Coronary artery (tissue), 2 donors: ENCODE measurements at regions not wholly inside any gene's neighbourhood (a gene's known extent, or its start where the extent isn't known, plus 50 kb on each side); places are given as distances from the start of the nearest gene placed in this dataset.

ENCODE experiments used
- DNase-seq: peaks from one replicate; pipeline ENCODE4 v3.0.0-alpha.2; 2017; ENCODE audit warnings: low spot score
- H3K27ac ChIP-seq, 2 donors: fragments of 200-600 bp; sonication (generic); one replicate each; pipeline ENCODE4 v1.5.1; 2016 to 2019
- H3K4me3 ChIP-seq: fragments of 200-600 bp; sonication (generic); 2 replicates; pipeline ENCODE4 v1.5.1; 2016; ENCODE audit warnings: mild to moderate bottlenecking, moderate library complexity
- CTCF ChIP-seq: fragments of 200-600 bp; sonication (generic); IDR thresholded peaks from one replicate; pipeline ENCODE4 v1.5.1; 2019; ENCODE audit warnings: antibody characterized with exemption

- DNase-seq: no peak
- Histone ChIP-seq H3K27ac (no peak overlapping the region), H3K4me3 (no peak overlapping the region)
- no peak for TF ChIP-seq CTCF
These were observed 69.5 kb upstream of the CDK13 start for GRCh38 chr7:39880556-39880955.

GRCh38 chr7:39882148-39882784, 67.8 kb upstream of the CDK13 start:
- no peak overlapping the region for H3K27ac ChIP-seq
- DNase-seq: no peak
- no peak for TF ChIP-seq CTCF
- no peak overlapping the region for H3K4me3 ChIP-seq

GRCh38 chr7:39883812-39884390, 66.2 kb upstream of the CDK13 start:
- TF ChIP-seq CTCF: no peak
- H3K27ac ChIP-seq: no peak overlapping the region
- no peak overlapping the region for H3K4me3 ChIP-seq
- no peak for DNase-seq

- Histone ChIP-seq H3K4me3 (no peak overlapping the region), H3K27ac (no peak overlapping the region)
- no peak for DNase-seq
- no peak for TF ChIP-seq CTCF
These were observed 61.7 kb upstream of the CDK13 start for GRCh38 chr7:39888171-39888853.

- TF ChIP-seq CTCF: no peak
- H3K27ac ChIP-seq: no peak overlapping the region
- no peak for DNase-seq
- no peak overlapping the region for H3K4me3 ChIP-seq
These were observed 59.6 kb upstream of the CDK13 start for GRCh38 chr7:39890411-39890810.

DNA sequence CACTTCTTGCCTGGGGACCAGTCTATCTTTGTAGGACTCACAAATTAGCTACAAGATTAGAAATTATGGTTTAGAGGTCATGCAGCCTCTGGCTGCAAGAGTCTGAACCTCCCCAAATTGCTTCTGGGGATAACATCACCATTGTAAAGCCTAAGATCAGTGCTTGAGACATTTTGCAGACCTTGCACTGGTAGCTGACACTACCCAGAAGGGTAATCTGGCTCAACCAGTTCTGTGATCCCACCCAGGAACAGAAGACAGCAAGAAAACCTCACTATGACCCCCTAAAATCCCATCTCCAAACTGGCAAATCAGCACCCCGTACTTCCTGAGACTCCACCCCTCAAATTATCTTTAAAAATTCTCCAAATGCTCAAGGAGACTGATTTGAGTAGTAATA, 58.2 kb upstream of the CDK13 start:
- Histone ChIP-seq H3K4me3 (no peak overlapping the region), H3K27ac (no peak overlapping the region)
- DNase-seq: no peak
- no peak for TF ChIP-seq CTCF

GRCh38 chr7:39892361-39892760, 57.7 kb upstream of the CDK13 start:
- no peak overlapping the region for H3K4me3 ChIP-seq
- H3K27ac ChIP-seq: no peak overlapping the region
- no peak for DNase-seq
- TF ChIP-seq CTCF: no peak
